ENCODE measurements at regions not wholly inside any gene's neighbourhood (a gene's known extent, or its start where the extent isn't known, plus 50 kb on each side); places are given as distances from the start of the nearest gene placed in this dataset.

DNA sequence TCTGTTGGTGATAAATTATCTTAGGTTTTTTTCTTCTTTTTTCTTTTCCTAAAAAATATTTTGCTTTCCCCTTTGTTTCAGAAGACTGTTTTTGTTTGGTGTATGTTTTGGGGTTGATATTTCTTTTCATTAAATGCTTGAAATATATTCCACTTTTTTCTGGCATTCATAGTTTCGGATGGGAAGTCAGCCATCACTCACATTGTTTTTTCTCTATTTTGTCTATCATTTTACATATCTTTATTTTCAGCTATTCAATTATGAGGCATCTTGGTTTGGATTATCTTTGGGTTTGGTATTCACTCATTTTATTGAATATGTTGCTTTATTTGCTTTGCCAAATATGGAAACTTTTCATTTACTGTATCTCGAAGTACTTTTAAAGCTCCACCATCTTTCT lies 600.5 kb upstream of the EYS start:
- TF ChIP-seq SPI1 (IDR thresholded peaks at IDR 0.05; ENCODE audit: low read depth, low read length) = no peak
- no peak for TF ChIP-seq POLR2A (IDR thresholded peaks at IDR 0.05; ENCODE audit: low read depth, low read length)
- no peak for TF ChIP-seq POLR2AphosphoS5 (IDR thresholded peaks at IDR 0.05; ENCODE audit: low read depth, low read length)

All from GM12891 (cell line).